Colonic mucosa (tissue), 4 donors: ENCODE measurements at regions not wholly inside any gene's neighbourhood (a gene's known extent, or its start where the extent isn't known, plus 50 kb on each side); places are given as distances from the start of the nearest gene placed in this dataset.
A peak's percentile ranks its signal among the peaks of the same experiment; 100 is the strongest.

Experiments used
- DNase-seq: peaks from one replicate; pipeline ENCODE4 v3.0.0-alpha.2; 2020
- H3K27ac ChIP-seq: fragments of 200-600 bp; one replicate; pipeline ENCODE4 v1.8.0; 2021
- H3K27me3 ChIP-seq: fragments of 200-600 bp; one replicate; pipeline ENCODE4 v1.8.0; 2021
- H3K36me3 ChIP-seq: fragments of 200-600 bp; one replicate; pipeline ENCODE4 v1.8.0; 2021
- H3K4me1 ChIP-seq: fragments of 200-600 bp; one replicate; pipeline ENCODE4 v1.8.0; 2021; ENCODE audit warnings: mild to moderate bottlenecking
- H3K4me3 ChIP-seq: fragments of 200-600 bp; one replicate; pipeline ENCODE4 v1.8.0; 2021
- H3K9ac ChIP-seq, 2 donors: one replicate each; pipeline ENCODE4 v1.7.0; 2013; ENCODE audit warnings: control low read depth in 2 of 2, low read depth in 2 of 2, low read length in 2 of 2
- H3K9me3 ChIP-seq: fragments of 200-600 bp; one replicate; pipeline ENCODE4 v1.8.0; 2021
- CTCF ChIP-seq: fragments of 200-600 bp; IDR thresholded peaks from one replicate; pipeline ENCODE4 v1.8.0; 2022; ENCODE audit warnings: antibody characterized with exemption, mild to moderate bottlenecking
- intact Hi-C: fragments of 100-400 bp; cut with DNase I; formaldehyde crosslinking; loops from one replicate; pipeline ENCODE4 v1.14.1; 2022
- donor health status: healthy.
- donor health status: DM: no; HTN: no; CAD: no.
- donor health status: DM: no; HTN: no; CAD: no.

GRCh38 chr2:3954261-3954660 is 250.9 kb downstream of the DCDC2C start:
- intact Hi-C loops = no loop called here
- Histone ChIP-seq H3K9me3 (no peaks in the 10 kb centered on the region), H3K27ac (no peak overlapping the region), H3K9ac (no peak overlapping the region), H3K4me3 (no peak overlapping the region), H3K27me3 (no peaks in the 10 kb centered on the region), H3K36me3 (no peaks in the 10 kb centered on the region), H3K4me1 (no peaks in the 10 kb centered on the region)
- no peak for DNase-seq
- no peak for TF ChIP-seq CTCF

- Histone ChIP-seq H3K27me3 (no peaks in the 10 kb centered on the region), H3K36me3 (no peaks in the 10 kb centered on the region), H3K9me3 (no peaks in the 10 kb centered on the region), H3K4me3 (no peak overlapping the region), H3K27ac (no peak overlapping the region), H3K9ac (no peak overlapping the region), H3K4me1 (no peaks in the 10 kb centered on the region)
- intact Hi-C loops = no loop called here
- no peak for DNase-seq
- no peak for TF ChIP-seq CTCF
These were observed 253.0 kb downstream of the DCDC2C start for GRCh38 chr2:3956406-3956805.

- Histone ChIP-seq H3K27me3 (no peaks in the 10 kb centered on the region), H3K4me1 (no peaks in the 10 kb centered on the region), H3K27ac (no peak overlapping the region), H3K4me3 (no peak overlapping the region), H3K9me3 (no peaks in the 10 kb centered on the region), H3K9ac (no peak overlapping the region), H3K36me3 (no peaks in the 10 kb centered on the region)
- no peak for DNase-seq
- TF ChIP-seq CTCF = no peak
- intact Hi-C loops = no loop called here
These were observed 253.5 kb downstream of the DCDC2C start for GRCh38 chr2:3956892-3957291.

- no peak overlapping the region for H3K27ac ChIP-seq
- no peak overlapping the region for H3K4me3 ChIP-seq
- no peak for DNase-seq
- H3K9ac ChIP-seq = no peak overlapping the region
- no peaks in the 10 kb centered on the region for H3K27me3 ChIP-seq
- H3K36me3 ChIP-seq = no peaks in the 10 kb centered on the region
- H3K4me1 ChIP-seq = no peaks in the 10 kb centered on the region
- no peaks in the 10 kb centered on the region for H3K9me3 ChIP-seq
- TF ChIP-seq CTCF = no peak
- intact Hi-C loops = no loop called here
These were observed 255.1 kb downstream of the DCDC2C start for GRCh38 chr2:3958465-3958864.

GRCh38 chr2:3958969-3959368 is 255.6 kb downstream of the DCDC2C start:
- Histone ChIP-seq H3K4me1 (no peaks in the 10 kb centered on the region), H3K9ac (no peak overlapping the region), H3K36me3 (no peaks in the 10 kb centered on the region), H3K27me3 (no peaks in the 10 kb centered on the region), H3K4me3 (no peak overlapping the region), H3K9me3 (no peaks in the 10 kb centered on the region), H3K27ac (no peak overlapping the region)
- intact Hi-C loops = no loop called here
- TF ChIP-seq CTCF = no peak
- no peak for DNase-seq

- H3K36me3 ChIP-seq = no peaks in the 10 kb centered on the region
- no peak overlapping the region for H3K4me3 ChIP-seq
- H3K9me3 ChIP-seq = no peaks in the 10 kb centered on the region
- intact Hi-C loops = no loop called here
- no peaks in the 10 kb centered on the region for H3K4me1 ChIP-seq
- H3K27ac ChIP-seq = no peak overlapping the region
- TF ChIP-seq CTCF = peak; percentile 57
- no peak for DNase-seq
- H3K9ac ChIP-seq = no peak overlapping the region
- H3K27me3 ChIP-seq = no peaks in the 10 kb centered on the region
These were observed 256.0 kb downstream of the DCDC2C start for GRCh38 chr2:3959372-3959771.
